ENCODE measurements at regions not wholly inside any gene's neighbourhood (a gene's known extent, or its start where the extent isn't known, plus 50 kb on each side); places are given as distances from the start of the nearest gene placed in this dataset.
"Not testable (repeated sequence)": the region's sequence is repeated elsewhere in the genome, so short reads cannot be mapped to it uniquely, and the experiment has no call there.

GRCh38 chr9:40884902-40885490 is 243.5 kb downstream of the FOXD4L6 start:
- DNase-seq = not testable (repeated sequence)

GRCh38 chr9:40884072-40884901 is 244.2 kb downstream of the FOXD4L6 start:
- DNase-seq = no peak

- DNase-seq = not testable (repeated sequence)
Measured at GRCh38 chr9:40883423-40884071, 244.9 kb downstream of the FOXD4L6 start.

GRCh38 chr9:40873753-40874295 is 254.7 kb downstream of the FOXD4L6 start:
- DNase-seq = not testable (repeated sequence)

- DNase-seq = not testable (repeated sequence)
Measured at GRCh38 chr9:40868437-40868836, 260.0 kb downstream of the FOXD4L6 start.
